GM12892 (cell line): ENCODE measurements at regions not wholly inside any gene's neighbourhood (a gene's known extent, or its start where the extent isn't known, plus 50 kb on each side); places are given as distances from the start of the nearest gene placed in this dataset.

ENCODE experiments used
- DNase-seq: peaks from one replicate; pipeline ENCODE4 v3.0.0; 2011; ENCODE audit not compliant: insufficient read length
- FAIRE-seq: peaks from 2 replicates; lab custom pipeline; 2011; peaks lifted over from hg19 to GRCh38; lab: Jason Lieb, UNC
- POLR2A ChIP-seq: IDR thresholded peaks from 2 replicates; pipeline ENCODE4 v1.6.1; 2011; ENCODE audit warnings: low read depth, low read length, control low read depth
- POLR2AphosphoS5 ChIP-seq: IDR thresholded peaks from 2 replicates; pipeline ENCODE4 v1.6.1; 2011; ENCODE audit warnings: low read depth, low read length, control low read depth
- TAF1 ChIP-seq: IDR thresholded peaks from 2 replicates; pipeline ENCODE4 v1.6.1; 2011; ENCODE audit warnings: low read depth, mild to moderate bottlenecking, control low read depth, low read length, borderline replicate concordance

- no peak for TF ChIP-seq POLR2AphosphoS5
- TF ChIP-seq POLR2A, result no peak
- TF ChIP-seq TAF1, result no peak
- DNase-seq (no peak), FAIRE-seq (no peak)
Measured at GRCh38 chr15:98441599-98441998, 206.7 kb upstream of the IGF1R start.

GRCh38 chr15:98442379-98442833 is 205.9 kb upstream of the IGF1R start:
- FAIRE-seq (peak; percentile 46), DNase-seq (no peak)

GRCh38 chr15:98442901-98443300 is 205.4 kb upstream of the IGF1R start:
- FAIRE-seq (no peak), DNase-seq (no peak)
- no peak for TF ChIP-seq POLR2AphosphoS5
- no peak for TF ChIP-seq TAF1
- no peak for TF ChIP-seq POLR2A

More at GRCh38 chr15:98442379-98442833, 205.9 kb upstream of the IGF1R start:
- TF ChIP-seq TAF1 (no peak), POLR2AphosphoS5 (no peak), POLR2A (no peak)

GRCh38 chr15:98443526-98443925 is 204.8 kb upstream of the IGF1R start:
- no peak for FAIRE-seq
- TF ChIP-seq TAF1, result no peak
- no peak for TF ChIP-seq POLR2A
- no peak for TF ChIP-seq POLR2AphosphoS5

DNA sequence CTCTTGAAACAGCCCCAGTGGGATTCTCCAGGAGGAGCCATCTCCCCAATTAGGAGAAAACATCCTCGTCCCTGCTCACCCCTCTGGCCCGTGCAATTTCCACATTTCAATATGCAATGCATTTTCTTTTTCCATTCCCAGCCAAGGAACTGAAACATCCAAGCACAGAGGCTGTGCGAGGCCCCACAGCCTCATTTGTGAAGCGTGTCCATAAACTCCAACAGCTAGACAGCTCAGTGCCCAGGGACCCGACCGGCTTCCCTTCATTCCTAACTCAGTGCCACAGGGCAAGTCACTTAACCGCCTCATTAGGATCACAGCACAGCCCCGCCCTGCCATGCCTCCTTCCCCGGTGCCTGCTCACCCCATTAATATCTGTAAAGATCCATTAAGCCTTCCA is 204.2 kb upstream of the IGF1R start:
- no peak for TF ChIP-seq TAF1
- TF ChIP-seq POLR2AphosphoS5, result no peak
- TF ChIP-seq POLR2A, result no peak

More at GRCh38 chr15:98443526-98443925, 204.8 kb upstream of the IGF1R start:
- no peak for DNase-seq

DNA sequence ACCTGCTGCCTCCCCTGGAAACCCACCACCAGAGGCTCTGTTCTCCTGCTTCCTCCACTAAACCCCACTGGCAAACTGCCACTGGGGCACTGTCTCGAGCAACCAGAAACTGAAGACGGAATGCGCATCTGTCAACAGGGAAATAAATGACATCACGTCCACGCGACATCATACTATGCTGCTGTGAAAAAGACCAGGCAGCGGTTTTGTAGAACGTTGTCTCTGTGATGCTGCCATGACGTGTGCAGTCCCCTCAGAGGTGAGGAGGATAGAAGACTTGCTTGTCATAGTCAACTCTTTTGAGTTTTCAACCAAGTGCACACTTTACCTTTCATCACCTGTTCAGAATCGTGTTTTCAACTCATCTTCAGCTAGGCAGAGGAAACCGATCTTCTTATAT is 203.0 kb upstream of the IGF1R start:
- no peak for TF ChIP-seq POLR2A
- no peak for TF ChIP-seq POLR2AphosphoS5
- TF ChIP-seq TAF1, result no peak
- no peak for DNase-seq
- FAIRE-seq, result no peak

More for the DNA sequence above, 204.2 kb upstream of the IGF1R start:
- no peak for FAIRE-seq
- no peak for DNase-seq

- no peak for FAIRE-seq
Measured at GRCh38 chr15:98446083-98446482, 202.3 kb upstream of the IGF1R start.

GRCh38 chr15:98447069-98447468 is 201.3 kb upstream of the IGF1R start:
- FAIRE-seq (no peak), DNase-seq (no peak)
- TF ChIP-seq POLR2A (no peak), POLR2AphosphoS5 (no peak), TAF1 (no peak)

More at GRCh38 chr15:98446083-98446482, 202.3 kb upstream of the IGF1R start:
- DNase-seq, result no peak
- TF ChIP-seq POLR2A (no peak), POLR2AphosphoS5 (no peak), TAF1 (no peak)

- TF ChIP-seq POLR2A (no peak), TAF1 (no peak), POLR2AphosphoS5 (no peak)
- no peak for FAIRE-seq
- DNase-seq, result no peak
Measured at GRCh38 chr15:98451236-98451635, 197.1 kb upstream of the IGF1R start.

DNA sequence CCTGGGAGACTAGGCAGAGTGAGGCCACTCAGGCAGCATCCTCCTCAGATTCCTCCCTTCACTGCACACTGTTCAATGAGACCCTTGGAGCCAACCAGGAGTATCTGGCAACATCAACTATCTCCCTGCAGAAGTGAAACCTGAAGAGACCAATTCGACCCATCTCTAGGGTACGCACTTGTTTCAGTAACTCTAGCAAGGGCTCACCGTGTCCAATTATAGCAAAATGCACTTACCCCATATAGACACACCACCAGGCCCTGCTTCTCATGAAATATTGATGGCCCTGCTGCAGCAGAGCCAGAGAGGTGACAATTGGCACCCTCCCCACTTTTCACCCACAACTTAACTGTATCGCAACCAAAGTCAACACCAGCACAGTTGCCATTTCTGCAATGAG is 196.1 kb upstream of the IGF1R start:
- FAIRE-seq (no peak), DNase-seq (no peak)
- TF ChIP-seq POLR2A, result no peak
- TF ChIP-seq POLR2AphosphoS5, result no peak
- TF ChIP-seq TAF1, result no peak

- no peak for DNase-seq
- no peak for FAIRE-seq
- TF ChIP-seq POLR2AphosphoS5 (no peak), POLR2A (no peak), TAF1 (no peak)
Measured at GRCh38 chr15:98455904-98456303, 192.4 kb upstream of the IGF1R start.

- no peak for FAIRE-seq
- TF ChIP-seq POLR2AphosphoS5 (no peak), TAF1 (no peak), POLR2A (no peak)
- no peak for DNase-seq
Measured at GRCh38 chr15:98476559-98476958, 171.8 kb upstream of the IGF1R start.

DNA sequence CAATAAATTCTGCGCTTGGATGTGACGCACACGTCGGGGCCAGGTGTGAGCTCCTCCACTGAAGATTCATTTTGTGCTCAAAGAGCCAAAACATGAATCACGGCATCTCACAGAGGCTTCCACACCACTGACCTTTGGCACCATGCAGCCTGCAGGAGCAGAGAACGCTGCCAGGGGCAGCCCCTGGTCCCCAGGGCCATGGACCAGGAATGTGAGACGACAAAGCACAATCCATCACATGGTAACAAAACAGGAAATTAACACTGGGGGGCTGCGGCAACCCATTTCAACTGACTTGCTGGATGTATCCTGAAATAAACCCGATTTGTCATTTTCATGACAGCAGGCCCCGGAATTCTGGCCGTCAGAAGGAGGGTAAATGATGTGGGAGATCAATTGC is 167.5 kb upstream of the IGF1R start:
- TF ChIP-seq TAF1 (no peak), POLR2AphosphoS5 (no peak), POLR2A (no peak)
- no peak for DNase-seq
- FAIRE-seq, result no peak

- TF ChIP-seq TAF1, result no peak
- no peak for TF ChIP-seq POLR2AphosphoS5
- TF ChIP-seq POLR2A, result no peak
- no peak for DNase-seq
- FAIRE-seq, result no peak
Measured at GRCh38 chr15:98483575-98484130, 164.7 kb upstream of the IGF1R start.
